K562 (cell line): ENCODE measurements at regions not wholly inside any gene's neighbourhood (a gene's known extent, or its start where the extent isn't known, plus 50 kb on each side); places are given as distances from the start of the nearest gene placed in this dataset.

Source experiments
- ATAC-seq: fragments of 200-7000 bp; cut with Tn5 transposase; 3 replicates; pipeline ENCODE4 v1.9.1; 2020; ENCODE audit warnings: moderate library complexity
- BruUV-seq: library from RNA; stranded (reverse); fragments of 400-500 nt; replicated peaks from 2 replicates; lab custom pipeline; 2021; lab: Mats Ljungman, UMichigan
- CTCF ChIA-PET: fragments of 300-600 bp; formaldehyde crosslinking; extraction: SDS; loops from one replicate; lab custom pipeline; 2021; ENCODE audit warnings: low intra/inter-chr PET ratio; lab: Yijun Ruan, JAX
- POLR2A ChIA-PET: fragments of 300-600, 350-650 bp; sonication (Branson Sonifier 250); formaldehyde crosslinking; extraction: SDS; loops from one replicate; lab custom pipeline; 2021; ENCODE audit warnings: antibody characterized with exemption, inconsistent platforms; lab: Yijun Ruan, JAX
- DNase-seq, 4 experiments: peaks; one replicate each; pipeline versions ENCODE4 v3.0.0 to v3.0.0-alpha.2; 2011 to 2018; ENCODE audit warnings: low spot score in 3 of 4, mixed read lengths in 3 of 4; ENCODE audit errors: extremely low read depth in 1 of 4
- FAIRE-seq: peaks from 2 replicates; lab custom pipeline; 2011; peaks lifted over from hg19 to GRCh38; lab: Jason Lieb, UNC
- H2AFZ ChIP-seq: 2 replicates; pipeline ENCODE4 v1.6.0; 2011; ENCODE audit warnings: low read depth, low read length, control low read depth, inconsistent platforms
- H3K27ac ChIP-seq: fragments of 200-600 bp; 3 replicates; pipeline ENCODE4 v1.8.0; 2011; ENCODE audit warnings: low read depth, mild to moderate bottlenecking, control low read depth, inconsistent platforms, low read length, moderate library complexity, mixed read lengths; ENCODE audit errors: extremely low read depth
- H3K27me3 ChIP-seq, 2 experiments: fragments of 300-600 bp in 1 of 2; 2 replicates in 1 of 2; 3 replicates in 1 of 2; pipeline versions ENCODE4 v1.6.0 to v1.8.0; 2011; ENCODE audit warnings: inconsistent platforms in 2 of 2, low read length in 2 of 2, mild to moderate bottlenecking in 1 of 2, mixed read lengths in 1 of 2, moderate library complexity in 1 of 2; ENCODE audit not compliant: control insufficient read depth in 2 of 2, insufficient read depth in 2 of 2
- H3K36me3 ChIP-seq: fragments of 300-600 bp; 3 replicates; pipeline ENCODE4 v1.8.0; 2011; ENCODE audit warnings: mild to moderate bottlenecking, low read length, inconsistent platforms; ENCODE audit not compliant: control insufficient read depth, insufficient read depth
- H3K4me1 ChIP-seq, 2 experiments: fragments of 200-600 bp in 1 of 2; replicated peaks in 1 of 2; 2 replicates in 1 of 2; 3 replicates in 1 of 2; pipeline versions ENCODE4 v1.5.1 to v1.8.0; 2011; ENCODE audit warnings: inconsistent platforms in 2 of 2, low read length in 2 of 2, mild to moderate bottlenecking in 1 of 2, mixed read lengths in 1 of 2, moderate library complexity in 1 of 2; ENCODE audit not compliant: control insufficient read depth in 2 of 2, insufficient read depth in 2 of 2
- H3K4me2 ChIP-seq: 2 replicates; pipeline ENCODE4 v1.6.1; 2011; ENCODE audit warnings: low read length, control low read depth, inconsistent platforms, mixed read lengths; ENCODE audit not compliant: insufficient read depth
- H3K4me3 ChIP-seq: fragments of 200-600 bp; sonication (generic), shearing (Covaris generic); 2 replicates; pipeline ENCODE4 v1.5.1; 2016; ENCODE audit warnings: control low read depth, inconsistent platforms
- H3K79me2 ChIP-seq: fragments of 200-600 bp; 3 replicates; pipeline ENCODE4 v1.8.0; 2011; ENCODE audit warnings: low read length, inconsistent platforms; ENCODE audit not compliant: control insufficient read depth, insufficient read depth
- H3K9ac ChIP-seq, 2 experiments: 2 replicates each; pipeline versions ENCODE4 v1.6.0 to v1.6.1; 2011; ENCODE audit warnings: low read depth in 2 of 2, low read length in 2 of 2, control low read depth in 1 of 2, inconsistent platforms in 1 of 2, mild to moderate bottlenecking in 1 of 2, mixed read lengths in 1 of 2; ENCODE audit not compliant: insufficient read depth in 1 of 2
- H3K9me1 ChIP-seq: one replicate; pipeline ENCODE4 v1.6.0; 2011; ENCODE audit warnings: inconsistent platforms, mild to moderate bottlenecking, low read length, moderate library complexity; ENCODE audit not compliant: control insufficient read depth, insufficient read depth
- H3K9me3 ChIP-seq: replicated peaks from 2 replicates; pipeline ENCODE4 v1.5.1; 2011; ENCODE audit warnings: low read depth, low read length, inconsistent platforms; ENCODE audit not compliant: control insufficient read depth, insufficient read depth
- H4K20me1 ChIP-seq: replicated peaks from 2 replicates; pipeline ENCODE4 v1.6.1; 2011; ENCODE audit warnings: low read length, inconsistent platforms, mixed read lengths; ENCODE audit not compliant: control insufficient read depth, insufficient read depth
- BRF1 ChIP-seq: IDR thresholded peaks from 3 replicates; pipeline ENCODE4 v1.6.1; 2011; ENCODE audit warnings: borderline replicate concordance, mild to moderate bottlenecking; ENCODE audit not compliant: insufficient read length; ENCODE audit errors: extremely low read depth
- CXXC5 ChIP-seq: fragments of 250-450 bp; sonication (Bioruptor Pico); IDR thresholded peaks from 2 replicates; pipeline ENCODE4 v1.8.0; 2022; ENCODE audit warnings: inconsistent platforms, mild to moderate bottlenecking, moderate library complexity
- EWSR1 ChIP-seq: fragments of 450-650 bp; IDR thresholded peaks from 2 replicates; pipeline ENCODE4 v1.6.1; 2018; ENCODE audit warnings: borderline replicate concordance, mild to moderate bottlenecking, low read depth, moderate library complexity; ENCODE audit not compliant: partially characterized antibody
- HOXB6 ChIP-seq: fragments of 250-450 bp; sonication (Bioruptor Pico); IDR thresholded peaks from 2 replicates; pipeline ENCODE4 v1.5.1; 2022; ENCODE audit warnings: mild to moderate bottlenecking, borderline replicate concordance
- PKNOX1 ChIP-seq: fragments of 450-650 bp; IDR thresholded peaks from 2 replicates; pipeline ENCODE4 v1.6.1; 2016
- POLR2G ChIP-seq: fragments of 200-400 bp; formaldehyde crosslinking; IDR thresholded peaks from 2 replicates; pipeline ENCODE4 v1.6.1; 2017; ENCODE audit warnings: low read depth, mild to moderate bottlenecking, antibody characterized with exemption, low read length, moderate library complexity
- PTTG1 ChIP-seq: fragments of 450-650 bp; IDR thresholded peaks from 2 replicates; pipeline ENCODE4 v1.6.1; 2016; ENCODE audit warnings: low read depth, mild to moderate bottlenecking, missing genetic modification characterization, missing compliant biosample characterization
- STAT5A ChIP-seq: IDR thresholded peaks from 2 replicates; pipeline ENCODE4 v1.6.1; 2012; ENCODE audit warnings: low read length, inconsistent platforms, borderline replicate concordance
- TEAD1 ChIP-seq, 2 experiments: fragments of 450-650 bp in 1 of 2; sonication (generic) in 1 of 2; formaldehyde crosslinking; IDR thresholded peaks; 2 replicates each; pipeline versions ENCODE4 v1.4.0 to v1.8.0; 2020 to 2022; ENCODE audit warnings: mild to moderate bottlenecking in 2 of 2, missing genetic modification reagents in 1 of 2
- ZNF311 ChIP-seq: fragments of 250-450 bp; sonication (Bioruptor Pico); IDR thresholded peaks from 2 replicates; pipeline ENCODE4 v1.4.0; 2020; ENCODE audit warnings: mild to moderate bottlenecking, moderate library complexity
- ZNF561 ChIP-seq: fragments of 450-650 bp; formaldehyde crosslinking; conservative IDR thresholded peaks from 2 replicates; pipeline ENCODE4 v1.4.0; 2020; ENCODE audit warnings: mild to moderate bottlenecking, moderate library complexity
- WGBS: fragments of 100-300 bp; shearing (Covaris generic); methylation state at CpG from one replicate; pipeline ENCODE4 v1.1.6; 2016; ENCODE audit warnings: low coverage, mixed read lengths; ENCODE audit not compliant: insufficient coverage; ENCODE audit errors: missing lambda C conversion rate; 5-methylcytosine and 5-hydroxymethylcytosine counted together
- in situ Hi-C: fragments of 300-500 bp; cut with MboI; formaldehyde crosslinking; loops from 4 replicates; pipeline ENCODE4 v1.15.0; 2018; ENCODE audit warnings: inconsistent platforms, mixed read lengths
- intact Hi-C: fragments of 100-400 bp; cut with micrococcal nuclease; formaldehyde crosslinking; loops from 2 replicates; pipeline ENCODE4 v1.14.2; 2022
- TF ChIP-seq, protein P1 (sequence below), 3 experiments: fragments of 200-800 bp in 1 of 3; fragments of 250-450 bp in 1 of 3; fragments of 450-650 bp in 1 of 3; sonication (Bioruptor Pico) in 1 of 3; sonication (Bioruptor generic) in 1 of 3; formaldehyde crosslinking in 1 of 3; IDR thresholded peaks; 2 replicates each; pipeline versions ENCODE4 v1.6.1 to v1.8.0; 2016 to 2022; ENCODE audit warnings: mild to moderate bottlenecking in 2 of 3, missing genetic modification characterization in 2 of 3, missing compliant biosample characterization in 1 of 3, moderate library complexity in 1 of 3

GRCh38 chrX:6729626-6730025, 194.7 kb upstream of the VCX3A start:
- no peaks in the 10 kb centered on the region for H3K9me3 ChIP-seq
- no peaks in the 10 kb centered on the region for H3K36me3 ChIP-seq
- 0 out of 4 replicates have a peak, but pooled peaks of 1 of the 2 experiments have one; percentile 17 for TF ChIP-seq TEAD1 (CRISPR knock-in tag; IDR thresholded peaks at IDR 0.05)
- TF ChIP-seq HOXB6 = no peak
- ATAC-seq (no peak), FAIRE-seq (no peak), DNase-seq (no peak)
- H3K79me2 ChIP-seq = no peaks in the 10 kb centered on the region
- H3K27ac ChIP-seq = no peak overlapping the region
- H2AFZ ChIP-seq = no peak overlapping the region
- 3% methylated on average over 5 of the region's 9 CpGs for WGBS
- H3K27me3 ChIP-seq = no peaks in the 10 kb centered on the region
- BruUV-seq = no TSS peak
- no peak overlapping the region for H3K4me3 ChIP-seq
- POLR2A ChIA-PET = no interaction called here
- no peak overlapping the region for H3K9ac ChIP-seq
- H3K4me2 ChIP-seq = no peak overlapping the region
- H3K9me1 ChIP-seq = no peaks in the 10 kb centered on the region
- intact Hi-C loops = no loop called here
- H3K4me1 ChIP-seq = no peaks in the 10 kb centered on the region
- no peaks in the 10 kb centered on the region for H4K20me1 ChIP-seq
- CTCF ChIA-PET = no interaction called here
- in situ Hi-C loops = no loop called here

- 5% methylated on average over 6 of the region's 6 CpGs for WGBS
- in situ Hi-C loops = no loop called here
- TF ChIP-seq CXXC5 (no peak), POLR2G (no peak), ZNF311 (CRISPR knock-in tag) (no peak), ZNF561 (CRISPR knock-in tag) (no peak), PTTG1 (tag) (no peak), BRF1 (no peak), EWSR1 (no peak), STAT5A (no peak), PKNOX1 (no peak)
- TF ChIP-seq, protein P1, sequence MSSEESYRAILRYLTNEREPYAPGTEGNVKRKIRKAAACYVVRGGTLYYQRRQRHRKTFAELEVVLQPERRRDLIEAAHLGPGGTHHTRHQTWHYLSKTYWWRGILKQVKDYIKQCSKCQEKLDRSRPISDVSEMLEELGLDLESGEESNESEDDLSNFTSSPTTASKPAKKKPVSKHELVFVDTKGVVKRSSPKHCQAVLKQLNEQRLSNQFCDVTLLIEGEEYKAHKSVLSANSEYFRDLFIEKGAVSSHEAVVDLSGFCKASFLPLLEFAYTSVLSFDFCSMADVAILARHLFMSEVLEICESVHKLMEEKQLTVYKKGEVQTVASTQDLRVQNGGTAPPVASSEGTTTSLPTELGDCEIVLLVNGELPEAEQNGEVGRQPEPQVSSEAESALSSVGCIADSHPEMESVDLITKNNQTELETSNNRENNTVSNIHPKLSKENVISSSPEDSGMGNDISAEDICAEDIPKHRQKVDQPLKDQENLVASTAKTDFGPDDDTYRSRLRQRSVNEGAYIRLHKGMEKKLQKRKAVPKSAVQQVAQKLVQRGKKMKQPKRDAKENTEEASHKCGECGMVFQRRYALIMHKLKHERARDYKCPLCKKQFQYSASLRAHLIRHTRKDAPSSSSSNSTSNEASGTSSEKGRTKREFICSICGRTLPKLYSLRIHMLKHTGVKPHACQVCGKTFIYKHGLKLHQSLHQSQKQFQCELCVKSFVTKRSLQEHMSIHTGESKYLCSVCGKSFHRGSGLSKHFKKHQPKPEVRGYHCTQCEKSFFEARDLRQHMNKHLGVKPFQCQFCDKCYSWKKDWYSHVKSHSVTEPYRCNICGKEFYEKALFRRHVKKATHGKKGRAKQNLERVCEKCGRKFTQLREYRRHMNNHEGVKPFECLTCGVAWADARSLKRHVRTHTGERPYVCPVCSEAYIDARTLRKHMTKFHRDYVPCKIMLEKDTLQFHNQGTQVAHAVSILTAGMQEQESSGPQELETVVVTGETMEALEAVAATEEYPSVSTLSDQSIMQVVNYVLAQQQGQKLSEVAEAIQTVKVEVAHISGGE (CRISPR knock-in tag; IDR thresholded peaks at IDR 0.05) = no peak
Observed at GRCh38 chrX:6718766-6719165, 183.8 kb upstream of the VCX3A start.

More at GRCh38 chrX:6718766-6719165, 183.8 kb upstream of the VCX3A start:
- Histone ChIP-seq H3K27me3 (no peaks in the 10 kb centered on the region), H3K9ac (no peak overlapping the region), H3K9me1 (no peaks in the 10 kb centered on the region), H4K20me1 (no peaks in the 10 kb centered on the region), H3K9me3 (no peaks in the 10 kb centered on the region), H2AFZ (no peak overlapping the region), H3K36me3 (no peaks in the 10 kb centered on the region), H3K79me2 (no peaks in the 10 kb centered on the region), H3K27ac (no peak overlapping the region), H3K4me1 (no peaks in the 10 kb centered on the region), H3K4me2 (no peak overlapping the region), H3K4me3 (no peak overlapping the region)
- intact Hi-C loops = no loop called here
- FAIRE-seq (no peak), ATAC-seq (no peak), DNase-seq (no peak)
- BruUV-seq = no TSS peak
- ChIA-PET POLR2A (no interaction called here), CTCF (no interaction called here)
